Colonic mucosa (tissue), 4 donors: ENCODE measurements at regions not wholly inside any gene's neighbourhood (a gene's known extent, or its start where the extent isn't known, plus 50 kb on each side); places are given as distances from the start of the nearest gene placed in this dataset.

ENCODE experiments used
- DNase-seq: peaks from one replicate; pipeline ENCODE4 v3.0.0-alpha.2; 2020
- H3K27ac ChIP-seq: fragments of 200-600 bp; one replicate; pipeline ENCODE4 v1.8.0; 2021
- H3K27me3 ChIP-seq: fragments of 200-600 bp; one replicate; pipeline ENCODE4 v1.8.0; 2021
- H3K36me3 ChIP-seq: fragments of 200-600 bp; one replicate; pipeline ENCODE4 v1.8.0; 2021
- H3K4me1 ChIP-seq: fragments of 200-600 bp; one replicate; pipeline ENCODE4 v1.8.0; 2021; ENCODE audit warnings: mild to moderate bottlenecking
- H3K4me3 ChIP-seq: fragments of 200-600 bp; one replicate; pipeline ENCODE4 v1.8.0; 2021
- H3K9ac ChIP-seq, 2 donors: one replicate each; pipeline ENCODE4 v1.7.0; 2013; ENCODE audit warnings: control low read depth in 2 of 2, low read depth in 2 of 2, low read length in 2 of 2
- H3K9me3 ChIP-seq: fragments of 200-600 bp; one replicate; pipeline ENCODE4 v1.8.0; 2021
- CTCF ChIP-seq: fragments of 200-600 bp; IDR thresholded peaks from one replicate; pipeline ENCODE4 v1.8.0; 2022; ENCODE audit warnings: antibody characterized with exemption, mild to moderate bottlenecking
- intact Hi-C: fragments of 100-400 bp; cut with DNase I; formaldehyde crosslinking; loops from one replicate; pipeline ENCODE4 v1.14.1; 2022
- donor health status: healthy.
- donor health status: DM: no; HTN: no; CAD: no.
- donor health status: DM: no; HTN: no; CAD: no.

DNA sequence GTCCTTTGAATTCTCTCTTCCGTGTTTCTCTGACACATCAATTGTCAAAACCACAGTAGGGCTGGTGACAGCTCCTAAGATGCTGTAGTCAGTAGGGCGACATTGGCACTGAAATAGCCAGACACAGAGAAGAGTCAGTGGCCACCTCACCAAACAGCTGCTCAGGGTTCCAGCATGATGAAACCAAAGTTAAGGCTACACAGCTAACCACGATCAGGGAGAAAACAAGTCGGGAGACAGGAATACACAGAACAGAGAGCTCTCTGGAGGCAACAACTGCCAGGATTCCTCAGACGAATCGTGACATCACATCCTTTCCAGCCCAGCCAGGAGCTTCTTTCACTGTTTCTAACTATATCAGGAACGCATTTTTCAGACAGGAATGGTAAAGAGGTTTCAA, 922.2 kb downstream of the SORCS1 start:
- TF ChIP-seq CTCF, result no peak
- no peaks in the 10 kb centered on the region for H3K36me3 ChIP-seq
- intact Hi-C loops, result no loop called here
- DNase-seq, result no peak
- H3K4me3 ChIP-seq, result no peak overlapping the region
- H3K9ac ChIP-seq, result no peak overlapping the region
- no peaks in the 10 kb centered on the region for H3K4me1 ChIP-seq
- H3K27ac ChIP-seq, result no peak overlapping the region
- H3K9me3 ChIP-seq, result no peaks in the 10 kb centered on the region
- H3K27me3 ChIP-seq, result no peaks in the 10 kb centered on the region

DNA sequence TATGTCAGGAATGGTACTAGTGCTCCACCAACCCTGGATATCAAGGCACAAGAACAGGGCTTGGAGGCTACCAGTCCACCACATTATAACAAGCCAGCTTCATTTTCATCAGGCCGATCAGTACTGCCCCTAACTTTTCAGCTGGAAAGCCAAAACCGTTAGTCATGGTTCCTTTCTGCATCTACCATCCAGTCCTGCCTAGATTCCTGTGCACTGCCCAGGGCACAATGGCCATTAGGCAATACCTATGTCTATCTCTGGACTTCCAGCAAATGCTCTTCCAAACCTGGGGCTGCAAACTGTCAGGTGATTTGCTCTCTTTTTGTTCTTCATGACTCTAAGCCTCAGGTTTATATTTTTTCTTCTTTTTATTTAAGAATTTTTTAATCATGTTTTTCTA, 937.7 kb downstream of the SORCS1 start:
- no peak for TF ChIP-seq CTCF
- no peak overlapping the region for H3K27ac ChIP-seq
- DNase-seq, result no peak
- no peaks in the 10 kb centered on the region for H3K4me1 ChIP-seq
- no peaks in the 10 kb centered on the region for H3K9me3 ChIP-seq
- H3K36me3 ChIP-seq, result no peaks in the 10 kb centered on the region
- H3K4me3 ChIP-seq, result no peak overlapping the region
- H3K27me3 ChIP-seq, result no peaks in the 10 kb centered on the region
- intact Hi-C loops, result no loop called here
- H3K9ac ChIP-seq, result no peak overlapping the region

DNA sequence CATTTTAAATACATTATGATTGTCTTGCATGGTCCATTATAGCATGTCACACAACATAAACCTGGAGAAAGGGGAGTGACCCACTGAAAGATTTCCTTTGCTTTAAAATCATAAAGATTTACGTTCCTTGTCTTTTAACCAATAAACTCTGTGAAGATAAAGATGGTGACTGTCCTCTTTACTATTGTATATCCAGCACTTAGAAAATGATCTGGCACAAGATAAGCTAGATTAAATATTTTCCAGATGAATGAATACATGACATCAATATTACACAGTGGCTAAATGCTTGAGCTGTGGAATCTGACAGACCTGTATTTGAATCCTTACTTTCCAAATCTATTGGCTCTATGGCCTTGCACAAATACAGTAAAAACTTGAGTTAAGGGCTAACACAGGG, 938.4 kb downstream of the SORCS1 start:
- TF ChIP-seq CTCF, result no peak
- DNase-seq, result no peak
- no peak overlapping the region for H3K27ac ChIP-seq

GRCh38 chr10:106224676-106225075, 939.8 kb downstream of the SORCS1 start:
- Histone ChIP-seq H3K36me3 (no peaks in the 10 kb centered on the region), H3K9ac (no peak overlapping the region), H3K4me1 (no peaks in the 10 kb centered on the region), H3K27me3 (no peaks in the 10 kb centered on the region), H3K27ac (no peak overlapping the region), H3K4me3 (no peak overlapping the region), H3K9me3 (no peaks in the 10 kb centered on the region)
- no peak for TF ChIP-seq CTCF
- no peak for DNase-seq
- intact Hi-C loops, result no loop called here

More for the DNA sequence above, 938.4 kb downstream of the SORCS1 start:
- no peaks in the 10 kb centered on the region for H3K9me3 ChIP-seq
- no peaks in the 10 kb centered on the region for H3K36me3 ChIP-seq
- H3K4me1 ChIP-seq, result no peaks in the 10 kb centered on the region
- intact Hi-C loops, result no loop called here
- H3K4me3 ChIP-seq, result no peak overlapping the region
- no peaks in the 10 kb centered on the region for H3K27me3 ChIP-seq
- H3K9ac ChIP-seq, result no peak overlapping the region

- H3K27ac ChIP-seq, result no peak overlapping the region
- H3K4me3 ChIP-seq, result no peak overlapping the region
- H3K27me3 ChIP-seq, result no peaks in the 10 kb centered on the region
- H3K4me1 ChIP-seq, result no peaks in the 10 kb centered on the region
- H3K9ac ChIP-seq, result no peak overlapping the region
- no peak for DNase-seq
- no peak for TF ChIP-seq CTCF
- no peaks in the 10 kb centered on the region for H3K36me3 ChIP-seq
- H3K9me3 ChIP-seq, result no peaks in the 10 kb centered on the region
- intact Hi-C loops, result no loop called here
These were observed 946.9 kb downstream of the SORCS1 start for GRCh38 chr10:106217627-106218026.

GRCh38 chr10:106216085-106216484, 948.4 kb downstream of the SORCS1 start:
- Histone ChIP-seq H3K27ac (no peak overlapping the region), H3K9me3 (no peaks in the 10 kb centered on the region), H3K4me3 (no peak overlapping the region), H3K4me1 (no peaks in the 10 kb centered on the region), H3K27me3 (no peaks in the 10 kb centered on the region), H3K36me3 (no peaks in the 10 kb centered on the region), H3K9ac (no peak overlapping the region)
- no peak for TF ChIP-seq CTCF
- intact Hi-C loops, result no loop called here
- DNase-seq, result no peak
